Keratinocyte (primary cell): ENCODE measurements at regions not wholly inside any gene's neighbourhood (a gene's known extent, or its start where the extent isn't known, plus 50 kb on each side); places are given as distances from the start of the nearest gene placed in this dataset.
"Not testable (repeated sequence)": the region's sequence is repeated elsewhere in the genome, so short reads cannot be mapped to it uniquely, and the experiment has no call there.

Source experiments
- DNase-seq: peaks from one replicate; pipeline ENCODE4 v3.0.0-alpha.2; 2011; ENCODE audit warnings: low read depth, missing footprints, low spot score
- FAIRE-seq: peaks from 2 replicates; lab custom pipeline; 2011; peaks lifted over from hg19 to GRCh38; lab: Jason Lieb, UNC
- H2AFZ ChIP-seq: 2 replicates; pipeline ENCODE4 v1.6.0; 2012; ENCODE audit warnings: low read length, control low read depth, inconsistent platforms; ENCODE audit not compliant: control insufficient read depth
- H3K27ac ChIP-seq: 2 replicates; pipeline ENCODE4 v1.5.1; 2011; ENCODE audit warnings: low read length; ENCODE audit not compliant: control insufficient read depth, insufficient read depth
- H3K27me3 ChIP-seq: 3 replicates; pipeline ENCODE4 v1.6.0; 2011; ENCODE audit warnings: low read length; ENCODE audit not compliant: control insufficient read depth, insufficient read depth; ENCODE audit errors: extremely low read depth
- H3K36me3 ChIP-seq, 2 experiments: 2 replicates in 1 of 2; 3 replicates in 1 of 2; pipeline ENCODE4 v1.5.1; 2011; ENCODE audit warnings: low read length in 2 of 2, mild to moderate bottlenecking in 1 of 2; ENCODE audit not compliant: control insufficient read depth in 2 of 2, insufficient read depth in 2 of 2; ENCODE audit errors: extremely low read depth in 1 of 2
- H3K4me1 ChIP-seq: 3 replicates; pipeline ENCODE4 v1.5.1; 2011; ENCODE audit warnings: low read length; ENCODE audit not compliant: control insufficient read depth, insufficient read depth; ENCODE audit errors: extremely low read depth
- H3K4me2 ChIP-seq: 3 replicates; pipeline ENCODE4 v1.6.0; 2011; ENCODE audit warnings: low read depth, low read length; ENCODE audit not compliant: control insufficient read depth, insufficient read depth; ENCODE audit errors: extremely low read depth
- H3K4me3 ChIP-seq, 3 experiments: fragments of 200-600 bp in 1 of 3; sonication (generic) in 1 of 3; 2 replicates in 2 of 3; 3 replicates in 1 of 3; pipeline ENCODE4 v1.5.1; 2011 to 2016; ENCODE audit warnings: low read length in 3 of 3, mild to moderate bottlenecking in 3 of 3, control low read depth in 2 of 3, inconsistent platforms in 1 of 3, low read depth in 1 of 3, mixed read lengths in 1 of 3, mixed run types in 1 of 3, moderate library complexity in 1 of 3; ENCODE audit not compliant: control insufficient read depth in 2 of 3, insufficient read depth in 2 of 3; ENCODE audit errors: extremely low read depth in 1 of 3
- H3K79me2 ChIP-seq: 2 replicates; pipeline ENCODE4 v1.6.0; 2012; ENCODE audit warnings: low read length; ENCODE audit not compliant: control insufficient read depth, insufficient read depth
- H3K9ac ChIP-seq: 3 replicates; pipeline ENCODE4 v1.6.0; 2011; ENCODE audit warnings: low read length; ENCODE audit not compliant: control insufficient read depth, insufficient read depth; ENCODE audit errors: extremely low read depth
- H3K9me1 ChIP-seq: 3 replicates; pipeline ENCODE4 v1.6.0; 2011; ENCODE audit warnings: low read length; ENCODE audit not compliant: control insufficient read depth, insufficient read depth; ENCODE audit errors: extremely low read depth
- H3K9me3 ChIP-seq: 2 replicates; pipeline ENCODE4 v1.5.1; 2012; ENCODE audit warnings: low read depth, low read length; ENCODE audit not compliant: control insufficient read depth
- H4K20me1 ChIP-seq: 3 replicates; pipeline ENCODE4 v1.6.0; 2011; ENCODE audit warnings: low read length; ENCODE audit not compliant: control insufficient read depth, insufficient read depth; ENCODE audit errors: extremely low read depth
- EZH2 ChIP-seq: IDR thresholded peaks from one replicate; pipeline ENCODE4 v1.6.1; 2012; ENCODE audit warnings: inconsistent platforms, mild to moderate bottlenecking, low read length, moderate library complexity
- dilution Hi-C: fragments of 300-500 bp; cut with MboI; formaldehyde crosslinking; loops from one replicate; pipeline ENCODE4 v1.7.0; 2020; ENCODE audit warnings: low sequenced_read_pairs; ENCODE audit not compliant: extremely low pct_ligation_motif_present
- TF ChIP-seq, protein P1 (sequence below), 3 experiments: IDR thresholded peaks in 1 of 3; conservative IDR thresholded peaks in 1 of 3; optimal IDR thresholded peaks in 1 of 3; 2 replicates in 2 of 3; 3 replicates in 1 of 3; pipeline versions ENCODE3 to v1.5.1; 2011; ENCODE audit warnings: low read length in 3 of 3, mild to moderate bottlenecking in 3 of 3, moderate library complexity in 2 of 3, control low read depth in 1 of 3, inconsistent platforms in 1 of 3; ENCODE audit not compliant: insufficient read depth in 2 of 3; ENCODE audit errors: extremely low read depth in 1 of 3

DNA sequence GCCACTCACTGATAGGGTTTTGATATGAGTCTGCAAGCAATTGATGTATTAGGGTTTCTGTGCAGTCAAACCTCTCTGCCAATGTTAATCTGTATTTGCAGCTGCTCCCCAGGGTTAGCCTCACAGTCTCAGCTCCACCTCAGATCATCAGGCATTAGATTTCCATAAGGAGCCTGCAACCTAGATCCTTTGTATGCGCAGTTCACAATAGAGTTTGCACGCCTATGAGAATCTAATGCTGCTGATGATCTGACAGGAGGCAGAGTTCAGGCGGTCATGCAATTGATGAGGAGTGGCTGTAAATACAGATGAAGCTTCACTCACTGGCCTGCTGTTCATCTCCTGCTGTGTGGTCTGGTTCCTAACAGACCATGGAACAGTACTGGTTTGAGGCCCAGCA is 280.6 kb downstream of the PAPSS1 start:
- Histone ChIP-seq H3K4me1 (no peaks in the 10 kb centered on the region), H3K9me3 (no peaks in the 10 kb centered on the region), H3K9me1 (no peaks in the 10 kb centered on the region), H3K79me2 (no peaks in the 10 kb centered on the region), H3K27me3 (no peaks in the 10 kb centered on the region), H3K36me3 (no peaks in the 10 kb centered on the region), H3K4me2 (no peak overlapping the region), H3K4me3 (no peak overlapping the region), H2AFZ (no peak overlapping the region), H3K27ac (no peak overlapping the region), H4K20me1 (no peaks in the 10 kb centered on the region), H3K9ac (no peak overlapping the region)
- dilution Hi-C loops: no loop called here
- TF ChIP-seq EZH2: no peak
- TF ChIP-seq, protein P1, sequence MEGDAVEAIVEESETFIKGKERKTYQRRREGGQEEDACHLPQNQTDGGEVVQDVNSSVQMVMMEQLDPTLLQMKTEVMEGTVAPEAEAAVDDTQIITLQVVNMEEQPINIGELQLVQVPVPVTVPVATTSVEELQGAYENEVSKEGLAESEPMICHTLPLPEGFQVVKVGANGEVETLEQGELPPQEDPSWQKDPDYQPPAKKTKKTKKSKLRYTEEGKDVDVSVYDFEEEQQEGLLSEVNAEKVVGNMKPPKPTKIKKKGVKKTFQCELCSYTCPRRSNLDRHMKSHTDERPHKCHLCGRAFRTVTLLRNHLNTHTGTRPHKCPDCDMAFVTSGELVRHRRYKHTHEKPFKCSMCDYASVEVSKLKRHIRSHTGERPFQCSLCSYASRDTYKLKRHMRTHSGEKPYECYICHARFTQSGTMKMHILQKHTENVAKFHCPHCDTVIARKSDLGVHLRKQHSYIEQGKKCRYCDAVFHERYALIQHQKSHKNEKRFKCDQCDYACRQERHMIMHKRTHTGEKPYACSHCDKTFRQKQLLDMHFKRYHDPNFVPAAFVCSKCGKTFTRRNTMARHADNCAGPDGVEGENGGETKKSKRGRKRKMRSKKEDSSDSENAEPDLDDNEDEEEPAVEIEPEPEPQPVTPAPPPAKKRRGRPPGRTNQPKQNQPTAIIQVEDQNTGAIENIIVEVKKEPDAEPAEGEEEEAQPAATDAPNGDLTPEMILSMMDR (optimal IDR thresholded peaks at IDR 0.05 in 1 of 3, IDR thresholded peaks at IDR 0.05 in 1 of 3, conservative IDR thresholded peaks at IDR 0.05 in 1 of 3; ENCODE audit: extremely low read depth in 1 of 3, insufficient read depth in 2 of 3, low read length in 3 of 3): no peak
- FAIRE-seq: no peak
- DNase-seq: no peak

DNA sequence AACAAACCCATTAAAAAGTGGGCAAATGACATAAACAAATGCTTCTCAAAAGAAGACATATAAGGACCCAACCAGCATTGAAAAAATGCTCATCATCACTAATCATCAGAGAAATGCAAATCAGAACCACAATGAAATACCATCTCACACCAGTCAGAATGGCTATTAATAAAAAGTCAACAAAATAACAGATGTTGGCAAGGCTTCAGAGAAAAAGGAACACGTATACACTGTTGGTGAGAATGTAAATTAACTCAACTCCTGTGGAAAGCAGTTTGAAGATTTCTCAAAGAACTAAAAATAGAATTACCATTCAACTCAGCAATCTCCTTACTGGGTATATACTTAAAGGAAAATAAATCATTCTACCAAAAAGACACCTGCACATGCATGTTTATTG is 283.6 kb downstream of the PAPSS1 start:
- dilution Hi-C loops, H3K4me2 ChIP-seq, H3K9me1 ChIP-seq, H3K4me3 ChIP-seq, H3K4me1 ChIP-seq, DNase-seq, H3K27ac ChIP-seq, H3K9ac ChIP-seq, H3K36me3 ChIP-seq, FAIRE-seq, H3K9me3 ChIP-seq, H4K20me1 ChIP-seq, H3K79me2 ChIP-seq, H2AFZ ChIP-seq, H3K27me3 ChIP-seq: not testable (repeated sequence)

DNA sequence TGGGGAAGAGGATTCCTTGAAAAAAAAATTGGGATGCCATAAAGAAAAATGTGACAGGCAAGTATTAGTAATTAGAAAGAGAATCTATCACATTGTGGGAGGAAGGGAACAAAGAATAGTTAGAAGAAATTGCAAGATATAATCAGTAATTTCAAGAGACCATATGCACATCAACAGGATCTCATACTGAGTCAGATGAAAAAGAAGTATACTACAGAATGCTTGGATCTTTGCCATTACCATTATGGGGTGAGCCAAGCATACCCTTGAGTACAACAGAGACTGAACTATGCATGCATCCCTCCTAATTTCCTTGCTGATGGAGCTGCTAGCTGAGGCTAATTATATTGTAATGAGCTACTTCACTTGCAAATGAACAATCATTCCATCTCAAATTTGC is 287.6 kb downstream of the PAPSS1 start:
- Histone ChIP-seq H3K79me2 (no peaks in the 10 kb centered on the region), H2AFZ (no peak overlapping the region), H4K20me1 (no peaks in the 10 kb centered on the region), H3K9me3 (no peaks in the 10 kb centered on the region), H3K4me1 (no peaks in the 10 kb centered on the region), H3K9me1 (no peaks in the 10 kb centered on the region), H3K27me3 (no peaks in the 10 kb centered on the region), H3K9ac (no peak overlapping the region), H3K4me3 (no peak overlapping the region), H3K27ac (no peak overlapping the region), H3K4me2 (no peak overlapping the region), H3K36me3 (no peaks in the 10 kb centered on the region)
- DNase-seq (no peak), FAIRE-seq (no peak)
- dilution Hi-C loops: no loop called here
- TF ChIP-seq, protein P1 (optimal IDR thresholded peaks at IDR 0.05 in 1 of 3, IDR thresholded peaks at IDR 0.05 in 1 of 3, conservative IDR thresholded peaks at IDR 0.05 in 1 of 3; ENCODE audit: extremely low read depth in 1 of 3, insufficient read depth in 2 of 3, low read length in 3 of 3): no peak
- TF ChIP-seq EZH2: no peak
